ENCODE measurements at regions not wholly inside any gene's neighbourhood (a gene's known extent, or its start where the extent isn't known, plus 50 kb on each side); places are given as distances from the start of the nearest gene placed in this dataset.

GRCh38 chr1:80656014-80656636 lies 1144.6 kb upstream of the ADGRL2 start:
- Histone ChIP-seq H3K36me3 (ENCODE audit: control insufficient read depth in 4 of 4, insufficient read depth in 3 of 4, low read depth in 1 of 4, low read length in 3 of 4) (no peaks in the 10 kb centered on the region), H3K4me3 (ENCODE audit: low read depth in 1 of 3, low read length in 3 of 3) (no peak overlapping the region), H3K9ac (ENCODE audit: low read depth in 1 of 2, low read length in 2 of 2) (no peak overlapping the region), H3K9me3 (ENCODE audit: control insufficient read depth in 4 of 4, low read length in 3 of 4) (no peaks in the 10 kb centered on the region), H3K27ac (ENCODE audit: low read depth in 1 of 2, low read length in 2 of 2) (peak overlapping the region; percentile 77 to 83), H3K4me1 (ENCODE audit: control insufficient read depth in 4 of 4, insufficient read depth in 4 of 4, low read length in 3 of 4) (peaks cover 2 to 19% (median 13%) of the 10 kb centered on the region in 4 donors), H3K27me3 (ENCODE audit: control insufficient read depth in 4 of 4, insufficient read depth in 4 of 4, low read length in 3 of 4) (no peaks in the 10 kb centered on the region)
- no peak for DNase-seq (ENCODE audit: low spot score)
- no peak for TF ChIP-seq EGR1 (IDR thresholded peaks at IDR 0.05; ENCODE audit: low read depth in 2 of 2)
- TF ChIP-seq SP1 (IDR thresholded peaks at IDR 0.05) = peak; percentile 57
- TF ChIP-seq HNF4G (IDR thresholded peaks at IDR 0.05) = peak; percentile 31
- TF ChIP-seq REST (IDR thresholded peaks at IDR 0.05) = no peak
- peak; percentile 72 to 85 for TF ChIP-seq RAD21 (IDR thresholded peaks at IDR 0.05)
- peak; percentile 35 for TF ChIP-seq FOXA1 (IDR thresholded peaks at IDR 0.05)
- peak; percentile 55 to 68 for TF ChIP-seq JUND (IDR thresholded peaks at IDR 0.05)
- TF ChIP-seq, protein P1, sequence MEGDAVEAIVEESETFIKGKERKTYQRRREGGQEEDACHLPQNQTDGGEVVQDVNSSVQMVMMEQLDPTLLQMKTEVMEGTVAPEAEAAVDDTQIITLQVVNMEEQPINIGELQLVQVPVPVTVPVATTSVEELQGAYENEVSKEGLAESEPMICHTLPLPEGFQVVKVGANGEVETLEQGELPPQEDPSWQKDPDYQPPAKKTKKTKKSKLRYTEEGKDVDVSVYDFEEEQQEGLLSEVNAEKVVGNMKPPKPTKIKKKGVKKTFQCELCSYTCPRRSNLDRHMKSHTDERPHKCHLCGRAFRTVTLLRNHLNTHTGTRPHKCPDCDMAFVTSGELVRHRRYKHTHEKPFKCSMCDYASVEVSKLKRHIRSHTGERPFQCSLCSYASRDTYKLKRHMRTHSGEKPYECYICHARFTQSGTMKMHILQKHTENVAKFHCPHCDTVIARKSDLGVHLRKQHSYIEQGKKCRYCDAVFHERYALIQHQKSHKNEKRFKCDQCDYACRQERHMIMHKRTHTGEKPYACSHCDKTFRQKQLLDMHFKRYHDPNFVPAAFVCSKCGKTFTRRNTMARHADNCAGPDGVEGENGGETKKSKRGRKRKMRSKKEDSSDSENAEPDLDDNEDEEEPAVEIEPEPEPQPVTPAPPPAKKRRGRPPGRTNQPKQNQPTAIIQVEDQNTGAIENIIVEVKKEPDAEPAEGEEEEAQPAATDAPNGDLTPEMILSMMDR (IDR thresholded peaks at IDR 0.05; ENCODE audit: low read depth, low read length, missing input control) = peak; percentile 71
- TF ChIP-seq YY1 (IDR thresholded peaks at IDR 0.05) = no peak
- TF ChIP-seq FOXA2 (IDR thresholded peaks at IDR 0.05) = no peak
- TF ChIP-seq HNF4A (conservative IDR thresholded peaks at IDR 0.05) = peak; percentile 62 to 65
- peak; percentile 73 to 77 for TF ChIP-seq RXRA (IDR thresholded peaks at IDR 0.05)
- no peak for TF ChIP-seq GABPA (IDR thresholded peaks at IDR 0.05 in 1 of 2, conservative IDR thresholded peaks at IDR 0.05 in 1 of 2)
- TF ChIP-seq MAX (IDR thresholded peaks at IDR 0.05) = no peak
- TF ChIP-seq, protein P2, sequence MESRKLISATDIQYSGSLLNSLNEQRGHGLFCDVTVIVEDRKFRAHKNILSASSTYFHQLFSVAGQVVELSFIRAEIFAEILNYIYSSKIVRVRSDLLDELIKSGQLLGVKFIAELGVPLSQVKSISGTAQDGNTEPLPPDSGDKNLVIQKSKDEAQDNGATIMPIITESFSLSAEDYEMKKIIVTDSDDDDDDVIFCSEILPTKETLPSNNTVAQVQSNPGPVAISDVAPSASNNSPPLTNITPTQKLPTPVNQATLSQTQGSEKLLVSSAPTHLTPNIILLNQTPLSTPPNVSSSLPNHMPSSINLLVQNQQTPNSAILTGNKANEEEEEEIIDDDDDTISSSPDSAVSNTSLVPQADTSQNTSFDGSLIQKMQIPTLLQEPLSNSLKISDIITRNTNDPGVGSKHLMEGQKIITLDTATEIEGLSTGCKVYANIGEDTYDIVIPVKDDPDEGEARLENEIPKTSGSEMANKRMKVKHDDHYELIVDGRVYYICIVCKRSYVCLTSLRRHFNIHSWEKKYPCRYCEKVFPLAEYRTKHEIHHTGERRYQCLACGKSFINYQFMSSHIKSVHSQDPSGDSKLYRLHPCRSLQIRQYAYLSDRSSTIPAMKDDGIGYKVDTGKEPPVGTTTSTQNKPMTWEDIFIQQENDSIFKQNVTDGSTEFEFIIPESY (IDR thresholded peaks at IDR 0.05) = no peak
- no peak for TF ChIP-seq TAF1 (conservative IDR thresholded peaks at IDR 0.05)
- TF ChIP-seq, protein P3, sequence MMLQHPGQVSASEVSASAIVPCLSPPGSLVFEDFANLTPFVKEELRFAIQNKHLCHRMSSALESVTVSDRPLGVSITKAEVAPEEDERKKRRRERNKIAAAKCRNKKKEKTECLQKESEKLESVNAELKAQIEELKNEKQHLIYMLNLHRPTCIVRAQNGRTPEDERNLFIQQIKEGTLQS (IDR thresholded peaks at IDR 0.05) = no peak
- TF ChIP-seq NR2F2 (IDR thresholded peaks at IDR 0.05) = no peak
- WGBS = 21% methylated on average over 1 of the region's 1 CpG

All from liver (tissue), 8 donors.